ENCODE measurements at regions not wholly inside any gene's neighbourhood (a gene's known extent, or its start where the extent isn't known, plus 50 kb on each side); places are given as distances from the start of the nearest gene placed in this dataset.

GRCh38 chr2:48122166-48122565 lies 192.3 kb upstream of the FOXN2 start:
- H3K4me1 Mint-ChIP-seq, result peaks cover 0 to 3% of the 10 kb centered on the region in 2 donors
- no peak overlapping the region for H3K4me3 Mint-ChIP-seq
- no peaks in the 10 kb centered on the region for H3K36me3 Mint-ChIP-seq
- H3K27ac Mint-ChIP-seq, result no peak overlapping the region
- no peak for ATAC-seq (replicated peaks)
- peaks cover 8 to 15% of the 10 kb centered on the region in 2 donors for H3K27me3 Mint-ChIP-seq
- DNase-seq, result no peak
- H3K9me3 Mint-ChIP-seq, result peaks cover 0 to 2% of the 10 kb centered on the region in 2 donors

GRCh38 chr2:48124592-48124991 lies 189.9 kb upstream of the FOXN2 start:
- H3K9me3 Mint-ChIP-seq, result peaks cover 0 to 3% of the 10 kb centered on the region in 2 donors
- no peak for ATAC-seq (replicated peaks)
- no peak overlapping the region for H3K4me3 Mint-ChIP-seq
- H3K4me1 Mint-ChIP-seq, result peaks cover 0 to 3% of the 10 kb centered on the region in 2 donors
- no peak overlapping the region for H3K27ac Mint-ChIP-seq
- no peak for DNase-seq
- no peaks in the 10 kb centered on the region for H3K36me3 Mint-ChIP-seq
- peaks cover 8 to 14% of the 10 kb centered on the region in 2 donors for H3K27me3 Mint-ChIP-seq

GRCh38 chr2:48126162-48126561 lies 188.3 kb upstream of the FOXN2 start:
- Mint-ChIP-seq H3K4me1 (no peaks in the 10 kb centered on the region), H3K27me3 (peaks cover 0 to under 1% of the 10 kb centered on the region in 2 donors), H3K4me3 (no peak overlapping the region), H3K9me3 (peaks cover 0 to 3% of the 10 kb centered on the region in 2 donors), H3K36me3 (no peaks in the 10 kb centered on the region), H3K27ac (no peak overlapping the region)
- no peak for ATAC-seq (replicated peaks)
- DNase-seq, result no peak

GRCh38 chr2:48127612-48128191 lies 186.8 kb upstream of the FOXN2 start:
- Mint-ChIP-seq H3K4me1 (no peaks in the 10 kb centered on the region), H3K27me3 (no peaks in the 10 kb centered on the region), H3K9me3 (peaks cover 0 to 3% of the 10 kb centered on the region in 2 donors), H3K27ac (no peak overlapping the region), H3K36me3 (no peaks in the 10 kb centered on the region), H3K4me3 (no peak overlapping the region)
- no peak for DNase-seq
- ATAC-seq (replicated peaks), result no peak

GRCh38 chr2:48129293-48129950 lies 185.1 kb upstream of the FOXN2 start:
- Mint-ChIP-seq H3K27me3 (no peaks in the 10 kb centered on the region), H3K9me3 (peaks cover 0 to 2% of the 10 kb centered on the region in 2 donors), H3K36me3 (no peaks in the 10 kb centered on the region), H3K27ac (no peak overlapping the region), H3K4me3 (no peak overlapping the region), H3K4me1 (no peaks in the 10 kb centered on the region)
- ATAC-seq (replicated peaks), result no peak
- DNase-seq, result no peak

- Mint-ChIP-seq H3K27ac (no peak overlapping the region), H3K4me1 (no peaks in the 10 kb centered on the region), H3K9me3 (peaks cover 2 to 7% of the 10 kb centered on the region in 2 donors), H3K27me3 (no peaks in the 10 kb centered on the region), H3K36me3 (no peaks in the 10 kb centered on the region), H3K4me3 (no peak overlapping the region)
- DNase-seq (no peak), ATAC-seq (replicated peaks) (no peak)
These were observed 182.8 kb upstream of the FOXN2 start for GRCh38 chr2:48131539-48132270.

GRCh38 chr2:48132271-48132625 lies 182.2 kb upstream of the FOXN2 start:
- H3K4me3 Mint-ChIP-seq, result no peak overlapping the region

GRCh38 chr2:48134704-48135103 lies 179.8 kb upstream of the FOXN2 start:
- Mint-ChIP-seq H3K27me3 (no peaks in the 10 kb centered on the region), H3K4me3 (no peak overlapping the region), H3K27ac (no peak overlapping the region), H3K4me1 (peaks cover 0 to 11% of the 10 kb centered on the region in 2 donors), H3K9me3 (peaks cover 0 to 7% of the 10 kb centered on the region in 2 donors), H3K36me3 (no peaks in the 10 kb centered on the region)
- no peak for ATAC-seq (replicated peaks)
- no peak for DNase-seq

More at GRCh38 chr2:48132271-48132625, 182.2 kb upstream of the FOXN2 start:
- no peaks in the 10 kb centered on the region for H3K4me1 Mint-ChIP-seq
- ATAC-seq (replicated peaks), result no peak
- no peaks in the 10 kb centered on the region for H3K36me3 Mint-ChIP-seq
- H3K9me3 Mint-ChIP-seq, result peaks cover 2 to 7% of the 10 kb centered on the region in 2 donors
- H3K27me3 Mint-ChIP-seq, result no peaks in the 10 kb centered on the region
- no peak overlapping the region for H3K27ac Mint-ChIP-seq
- no peak for DNase-seq

GRCh38 chr2:48135797-48136196 lies 178.7 kb upstream of the FOXN2 start:
- DNase-seq, result no peak
- Mint-ChIP-seq H3K4me1 (peaks cover 0 to 11% of the 10 kb centered on the region in 2 donors), H3K27me3 (no peaks in the 10 kb centered on the region), H3K9me3 (peaks cover 0 to 7% of the 10 kb centered on the region in 2 donors), H3K36me3 (no peaks in the 10 kb centered on the region), H3K4me3 (no peak overlapping the region), H3K27ac (no peak overlapping the region)
- no peak for ATAC-seq (replicated peaks)

GRCh38 chr2:48137829-48138228 lies 176.7 kb upstream of the FOXN2 start:
- Mint-ChIP-seq H3K4me1 (peaks cover 0 to 17% of the 10 kb centered on the region in 2 donors), H3K27me3 (no peaks in the 10 kb centered on the region), H3K4me3 (no peak overlapping the region), H3K36me3 (no peaks in the 10 kb centered on the region), H3K27ac (no peak overlapping the region), H3K9me3 (peaks cover 0 to 7% of the 10 kb centered on the region in 2 donors)
- ATAC-seq (replicated peaks) (no peak), DNase-seq (no peak)

GRCh38 chr2:48138898-48139297 lies 175.6 kb upstream of the FOXN2 start:
- no peaks in the 10 kb centered on the region for H3K36me3 Mint-ChIP-seq

GRCh38 chr2:48140586-48140985 lies 173.9 kb upstream of the FOXN2 start:
- Mint-ChIP-seq H3K27me3 (no peaks in the 10 kb centered on the region), H3K9me3 (peaks cover 0 to 3% of the 10 kb centered on the region in 2 donors), H3K36me3 (no peaks in the 10 kb centered on the region), H3K27ac (no peak overlapping the region), H3K4me3 (no peak overlapping the region), H3K4me1 (peaks cover 3 to 17% of the 10 kb centered on the region in 2 donors)
- ATAC-seq (replicated peaks) (no peak), DNase-seq (no peak)

More at GRCh38 chr2:48138898-48139297, 175.6 kb upstream of the FOXN2 start:
- H3K27ac Mint-ChIP-seq, result no peak overlapping the region
- peaks cover 0 to 17% of the 10 kb centered on the region in 2 donors for H3K4me1 Mint-ChIP-seq
- peaks cover 0 to 7% of the 10 kb centered on the region in 2 donors for H3K9me3 Mint-ChIP-seq
- H3K4me3 Mint-ChIP-seq, result no peak overlapping the region
- ATAC-seq (replicated peaks) (peak in 1 of 2 donors; percentile 10), DNase-seq (no peak)
- no peaks in the 10 kb centered on the region for H3K27me3 Mint-ChIP-seq

- no peaks in the 10 kb centered on the region for H3K27me3 Mint-ChIP-seq
- H3K9me3 Mint-ChIP-seq, result no peaks in the 10 kb centered on the region
- peaks cover 3 to 6% of the 10 kb centered on the region in 2 donors for H3K4me1 Mint-ChIP-seq
- no peak for DNase-seq
- H3K27ac Mint-ChIP-seq, result no peak overlapping the region
- no peak for ATAC-seq (replicated peaks)
- H3K36me3 Mint-ChIP-seq, result no peaks in the 10 kb centered on the region
- H3K4me3 Mint-ChIP-seq, result no peak overlapping the region
These were observed 169.7 kb upstream of the FOXN2 start for GRCh38 chr2:48144777-48145176.

- no peak overlapping the region for H3K27ac Mint-ChIP-seq
- no peak overlapping the region for H3K4me3 Mint-ChIP-seq
- no peaks in the 10 kb centered on the region for H3K27me3 Mint-ChIP-seq
- peaks cover 3 to 6% of the 10 kb centered on the region in 2 donors for H3K4me1 Mint-ChIP-seq
- DNase-seq, result no peak
- no peaks in the 10 kb centered on the region for H3K9me3 Mint-ChIP-seq
- ATAC-seq (replicated peaks), result no peak
- no peaks in the 10 kb centered on the region for H3K36me3 Mint-ChIP-seq
These were observed 168.5 kb upstream of the FOXN2 start for GRCh38 chr2:48145845-48146452.

Measured in stimulated activated naive B cell treated with anti-CD40 and anti-IgM and Interleukin-4, amounts not matched to agents 10 μg/mL and 1 μg/mL and 100 μg/mL, for 72 hours (primary cell).